ENCODE measurements at regions not wholly inside any gene's neighbourhood (a gene's known extent, or its start where the extent isn't known, plus 50 kb on each side); places are given as distances from the start of the nearest gene placed in this dataset.

DNA sequence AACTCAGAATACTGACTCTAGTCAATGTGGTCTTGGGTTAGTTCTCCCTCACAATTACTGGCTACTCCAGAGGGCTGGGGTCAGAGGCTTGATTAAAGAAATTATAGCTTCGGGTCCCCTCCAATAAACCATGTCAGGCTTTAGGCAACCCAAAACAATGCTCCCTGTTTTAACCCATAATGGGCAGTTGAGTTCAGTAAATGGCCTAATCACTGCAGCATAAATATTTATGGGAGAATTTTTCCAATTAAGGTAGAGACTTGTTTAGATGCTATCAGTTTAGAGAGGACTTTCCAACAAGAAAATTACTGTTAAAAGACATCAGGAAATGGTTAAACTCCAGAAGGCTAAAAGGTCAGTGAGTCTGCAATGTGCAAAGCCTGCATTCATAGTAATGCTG lies 389.2 kb upstream of the PRICKLE1 start:
- TF ChIP-seq, protein P1, sequence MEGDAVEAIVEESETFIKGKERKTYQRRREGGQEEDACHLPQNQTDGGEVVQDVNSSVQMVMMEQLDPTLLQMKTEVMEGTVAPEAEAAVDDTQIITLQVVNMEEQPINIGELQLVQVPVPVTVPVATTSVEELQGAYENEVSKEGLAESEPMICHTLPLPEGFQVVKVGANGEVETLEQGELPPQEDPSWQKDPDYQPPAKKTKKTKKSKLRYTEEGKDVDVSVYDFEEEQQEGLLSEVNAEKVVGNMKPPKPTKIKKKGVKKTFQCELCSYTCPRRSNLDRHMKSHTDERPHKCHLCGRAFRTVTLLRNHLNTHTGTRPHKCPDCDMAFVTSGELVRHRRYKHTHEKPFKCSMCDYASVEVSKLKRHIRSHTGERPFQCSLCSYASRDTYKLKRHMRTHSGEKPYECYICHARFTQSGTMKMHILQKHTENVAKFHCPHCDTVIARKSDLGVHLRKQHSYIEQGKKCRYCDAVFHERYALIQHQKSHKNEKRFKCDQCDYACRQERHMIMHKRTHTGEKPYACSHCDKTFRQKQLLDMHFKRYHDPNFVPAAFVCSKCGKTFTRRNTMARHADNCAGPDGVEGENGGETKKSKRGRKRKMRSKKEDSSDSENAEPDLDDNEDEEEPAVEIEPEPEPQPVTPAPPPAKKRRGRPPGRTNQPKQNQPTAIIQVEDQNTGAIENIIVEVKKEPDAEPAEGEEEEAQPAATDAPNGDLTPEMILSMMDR (IDR thresholded peaks at IDR 0.05; ENCODE audit: low read depth, low read length): no peak
- Histone ChIP-seq H3K36me3 (no peaks in the 10 kb centered on the region), H3K4me3 (ENCODE audit: low read depth, low read length) (no peak overlapping the region), H3K4me1 (peaks cover 14% of the 10 kb centered on the region), H3K27me3 (no peaks in the 10 kb centered on the region), H3K9me3 (no peaks in the 10 kb centered on the region)
- peak; percentile 31 for DNase-seq

DNA sequence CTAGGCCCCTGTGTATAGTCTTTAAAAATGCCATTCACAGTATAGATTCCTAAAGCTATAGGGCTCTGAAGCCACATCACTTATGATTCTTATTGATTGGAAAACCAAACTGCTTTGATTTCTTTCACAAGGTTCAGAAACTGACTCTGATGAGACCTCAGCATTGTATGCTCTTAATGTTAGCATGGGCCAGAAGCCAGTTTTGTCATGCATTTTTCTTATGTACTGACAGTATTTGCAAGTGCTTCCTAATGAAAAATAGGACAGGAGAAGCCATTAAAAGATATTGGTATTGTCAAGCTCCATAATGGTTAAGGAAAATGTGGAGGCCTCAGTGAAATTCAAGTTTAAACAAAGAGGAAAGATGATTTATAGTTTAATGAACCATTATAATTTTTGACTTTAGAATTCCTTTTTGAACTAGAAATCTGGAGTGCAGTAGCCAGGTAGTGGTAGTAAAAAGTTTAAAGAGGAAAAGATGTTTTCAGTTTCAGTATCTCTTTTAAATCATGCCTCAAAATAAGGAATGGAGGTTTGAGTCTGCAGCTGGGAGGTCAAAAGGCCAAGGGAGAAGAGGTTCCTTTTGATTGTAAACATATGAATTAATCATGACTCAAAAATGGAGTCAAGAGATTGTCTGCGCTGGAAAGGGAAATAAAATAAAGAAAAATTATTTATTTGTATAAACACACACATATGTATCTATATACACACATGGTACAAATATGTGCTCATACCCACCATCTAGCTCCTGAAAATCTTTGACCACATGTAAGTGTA lies 388.1 kb upstream of the PRICKLE1 start:
- DNase-seq: no peak
- no peaks in the 10 kb centered on the region for H3K27me3 ChIP-seq
- no peaks in the 10 kb centered on the region for H3K9me3 ChIP-seq
- no peaks in the 10 kb centered on the region for H3K36me3 ChIP-seq
- no peak overlapping the region for H3K4me3 ChIP-seq (ENCODE audit: low read depth, low read length)
- TF ChIP-seq, protein P1 (IDR thresholded peaks at IDR 0.05; ENCODE audit: low read depth, low read length): no peak
- H3K4me1 ChIP-seq: peaks cover 14% of the 10 kb centered on the region

DNA sequence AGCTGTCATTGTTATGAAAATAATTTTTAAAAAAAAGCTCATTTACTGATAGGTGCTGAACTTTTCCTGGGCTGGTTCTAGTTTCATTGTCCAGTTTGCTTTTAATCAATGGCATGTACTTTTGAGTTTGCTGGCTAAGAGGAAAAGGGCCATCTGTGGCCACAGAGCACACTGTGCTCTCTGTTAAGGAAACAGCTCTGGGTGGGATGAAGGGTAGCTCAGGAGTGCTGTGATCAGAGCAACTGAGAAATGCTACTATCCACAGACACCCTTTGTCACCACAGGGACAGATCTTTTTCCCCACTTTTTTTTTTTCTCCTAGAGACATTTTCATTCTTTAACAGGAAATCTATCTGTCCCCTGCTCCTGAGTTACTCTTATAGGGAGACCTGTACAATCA lies 387.1 kb upstream of the PRICKLE1 start:
- Histone ChIP-seq H3K9me3 (no peaks in the 10 kb centered on the region), H3K4me3 (ENCODE audit: low read depth, low read length) (no peak overlapping the region), H3K27me3 (no peaks in the 10 kb centered on the region), H3K4me1 (peaks cover 14% of the 10 kb centered on the region), H3K36me3 (no peaks in the 10 kb centered on the region)
- DNase-seq: no peak
- TF ChIP-seq, protein P1 (IDR thresholded peaks at IDR 0.05; ENCODE audit: low read depth, low read length): no peak

DNA sequence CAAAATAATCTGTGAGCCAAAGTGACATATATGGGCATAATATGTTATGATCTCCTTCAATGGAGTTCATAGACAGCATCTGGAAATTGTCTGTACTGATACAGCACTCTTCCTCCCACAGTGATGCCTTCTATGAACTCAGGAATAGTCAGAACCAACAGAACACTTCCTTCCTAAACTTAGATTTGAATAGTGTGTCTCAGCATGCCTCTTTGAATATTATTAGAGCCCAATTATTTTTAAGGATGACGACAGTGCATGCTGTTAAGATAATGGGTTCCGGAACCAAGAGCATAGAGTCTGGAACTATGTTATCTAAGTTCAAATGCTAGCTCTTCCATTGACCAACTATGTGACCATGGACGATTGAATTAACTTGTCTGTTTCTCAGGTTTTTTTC lies 386.6 kb upstream of the PRICKLE1 start:
- H3K27me3 ChIP-seq: no peaks in the 10 kb centered on the region
- H3K9me3 ChIP-seq: no peaks in the 10 kb centered on the region
- TF ChIP-seq, protein P1 (IDR thresholded peaks at IDR 0.05; ENCODE audit: low read depth, low read length): no peak
- peaks cover 14% of the 10 kb centered on the region for H3K4me1 ChIP-seq
- H3K36me3 ChIP-seq: no peaks in the 10 kb centered on the region
- no peak for DNase-seq
- no peak overlapping the region for H3K4me3 ChIP-seq (ENCODE audit: low read depth, low read length)

DNA sequence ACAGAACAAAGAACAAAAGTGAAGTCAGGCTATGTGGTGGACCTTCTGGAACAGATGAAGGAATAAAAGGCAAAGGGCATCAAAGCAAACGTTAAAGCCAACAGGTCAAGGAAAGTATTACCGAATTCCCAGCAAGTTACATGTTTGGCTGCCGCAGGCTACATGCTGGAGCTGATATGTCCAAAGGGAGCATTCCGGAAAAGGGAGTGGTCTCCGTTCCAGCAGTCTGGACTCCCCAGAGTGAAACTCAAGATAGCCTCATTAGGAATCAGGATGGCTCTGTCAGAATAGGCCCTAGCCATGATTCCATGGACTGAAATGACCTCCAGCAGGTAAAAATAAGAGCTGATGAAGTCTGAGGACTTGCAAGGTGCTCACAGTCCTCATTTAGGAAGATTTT lies 379.8 kb upstream of the PRICKLE1 start:
- DNase-seq: no peak
- TF ChIP-seq, protein P1 (IDR thresholded peaks at IDR 0.05; ENCODE audit: low read depth, low read length): no peak
- no peaks in the 10 kb centered on the region for H3K9me3 ChIP-seq
- H3K4me3 ChIP-seq (ENCODE audit: low read depth, low read length): no peak overlapping the region
- H3K27me3 ChIP-seq: no peaks in the 10 kb centered on the region
- H3K36me3 ChIP-seq: no peaks in the 10 kb centered on the region
- H3K4me1 ChIP-seq: peaks cover 21% of the 10 kb centered on the region

DNA sequence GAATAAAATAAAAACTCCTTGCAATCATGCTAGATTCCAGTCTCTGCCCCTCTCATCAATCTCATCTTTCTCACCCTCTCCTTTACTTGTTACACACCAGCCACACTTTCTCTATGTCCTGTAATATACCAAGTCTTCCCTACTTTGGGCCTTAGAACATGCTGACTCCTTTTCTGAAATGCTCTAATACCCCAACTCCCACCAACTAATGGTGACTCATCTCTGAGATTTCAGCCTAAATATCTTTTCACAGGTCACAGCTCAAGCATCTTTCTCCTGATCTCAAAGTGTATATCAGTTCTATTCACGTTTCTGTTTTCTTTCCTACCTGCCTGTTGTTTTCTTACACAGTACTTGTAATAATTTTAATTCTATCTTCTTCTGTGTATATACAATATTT lies 378.9 kb upstream of the PRICKLE1 start:
- no peaks in the 10 kb centered on the region for H3K36me3 ChIP-seq
- no peak for DNase-seq
- no peak overlapping the region for H3K4me3 ChIP-seq (ENCODE audit: low read depth, low read length)
- TF ChIP-seq, protein P1 (IDR thresholded peaks at IDR 0.05; ENCODE audit: low read depth, low read length): no peak
- H3K9me3 ChIP-seq: no peaks in the 10 kb centered on the region
- H3K4me1 ChIP-seq: peaks cover 21% of the 10 kb centered on the region
- H3K27me3 ChIP-seq: no peaks in the 10 kb centered on the region

All from BE2C (cell line).